ENCODE measurements at regions not wholly inside any gene's neighbourhood (a gene's known extent, or its start where the extent isn't known, plus 50 kb on each side); places are given as distances from the start of the nearest gene placed in this dataset.

DNA sequence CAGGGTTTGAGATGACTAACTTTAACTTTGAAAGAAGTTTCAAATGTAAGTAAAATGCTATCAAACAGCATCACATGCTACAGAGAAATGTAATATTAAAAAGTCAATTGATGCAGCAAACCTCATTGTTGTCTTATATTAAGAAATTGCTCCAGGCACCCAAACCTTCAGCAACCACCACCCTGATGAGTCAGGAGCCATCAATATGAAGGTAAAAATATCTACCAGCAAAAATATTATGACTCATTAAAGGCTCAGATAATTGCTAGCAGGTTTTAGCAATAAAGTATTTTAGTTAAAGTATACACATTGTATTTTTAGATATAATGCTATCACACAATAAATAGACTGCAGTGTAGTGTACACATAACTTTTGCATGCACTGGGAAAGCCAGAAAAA is 746.3 kb downstream of the ZPLD1 start:
- Histone ChIP-seq H3K4ac (replicated peaks; ENCODE audit: insufficient read length, low read depth, low read length) (no peak overlapping the region), H3K4me1 (replicated peaks in 1 of 4; ENCODE audit: control insufficient read depth in 3 of 4, insufficient read depth in 4 of 4, low read length in 3 of 4) (no peaks in the 10 kb centered on the region), H3K27ac (ENCODE audit: low read depth, low read length) (no peak overlapping the region), H3K23me2 (ENCODE audit: low read depth, low read length) (no peaks in the 10 kb centered on the region), H2AK5ac (ENCODE audit: low read depth, low read length) (no peak overlapping the region), H2BK12ac (ENCODE audit: low read depth, low read length) (no peak overlapping the region), H3K27me3 (replicated peaks in 1 of 4; ENCODE audit: control insufficient read depth in 3 of 4, extremely low read depth in 1 of 4, insufficient read depth in 3 of 4, low read length in 3 of 4) (no peaks in the 10 kb centered on the region), H3K56ac (replicated peaks; ENCODE audit: insufficient read length, low read depth, low read length) (no peak overlapping the region), H3K23ac (ENCODE audit: insufficient read length) (no peak overlapping the region), H4K91ac (replicated peaks; ENCODE audit: insufficient read length, low read length) (no peak overlapping the region), H3K18ac (ENCODE audit: extremely low read depth, low read length) (no peak overlapping the region), H2BK120ac (replicated peaks; ENCODE audit: low read depth, low read length) (no peak overlapping the region), H2BK5ac (ENCODE audit: low read depth, low read length) (no peak overlapping the region), H3K4me2 (ENCODE audit: insufficient read depth in 1 of 2, low read depth in 2 of 2, low read length in 2 of 2) (no peak overlapping the region), H4K8ac (ENCODE audit: extremely low read depth, insufficient read depth, low read length) (no peak overlapping the region), H2BK15ac (ENCODE audit: low read length) (no peak overlapping the region), H3K79me2 (ENCODE audit: control insufficient read depth in 1 of 2, insufficient read depth in 2 of 2, low read length in 2 of 2) (no peaks in the 10 kb centered on the region), H3K14ac (ENCODE audit: insufficient read length) (no peak overlapping the region), H3K9me3 (ENCODE audit: insufficient read depth in 2 of 2, low read depth in 1 of 2, low read length in 1 of 2) (peaks cover 0 to 3% of the 10 kb centered on the region in 2 experiments; a peak in 1 of 4 replicates), H3K79me1 (ENCODE audit: low read depth, low read length) (no peaks in the 10 kb centered on the region), H4K5ac (ENCODE audit: insufficient read length, low read depth, low read length) (no peak overlapping the region), H3K9ac (replicated peaks in 1 of 4; ENCODE audit: extremely low read depth in 1 of 4, low read depth in 3 of 4, low read length in 3 of 4) (no peak overlapping the region), H3K4me3 (ENCODE audit: extremely low read depth in 1 of 4, insufficient read depth in 2 of 4, low read depth in 3 of 4, low read length in 4 of 4) (no peak overlapping the region), H3K36me3 (ENCODE audit: control insufficient read depth in 2 of 4, insufficient read depth in 4 of 4, low read length in 3 of 4) (no peaks in the 10 kb centered on the region), H4K20me1 (replicated peaks in 1 of 2; ENCODE audit: control insufficient read depth in 1 of 2, insufficient read depth in 2 of 2, low read length in 2 of 2) (no peaks in the 10 kb centered on the region), H2BK20ac (ENCODE audit: low read length) (no peak overlapping the region), H2AFZ (ENCODE audit: low read length) (no peak overlapping the region)
- POLR2A ChIA-PET (ENCODE audit: partially characterized antibody) = no interaction called here
- no peak for DNase-seq (ENCODE audit: low read depth in 1 of 2, low spot score in 2 of 2)
- FAIRE-seq = no peak
- CTCF ChIA-PET (ENCODE audit: partially characterized antibody) = no interaction called here
- TF ChIP-seq MAX (IDR thresholded peaks at IDR 0.05) = no peak
- TF ChIP-seq EZH2 (IDR thresholded peaks at IDR 0.05; ENCODE audit: low read depth, low read length, severe bottlenecking) = no peak
- TF ChIP-seq RAD21 (IDR thresholded peaks at IDR 0.05 in 1 of 2, conservative IDR thresholded peaks at IDR 0.05 in 1 of 2; ENCODE audit: low read depth in 2 of 2, low read length in 2 of 2) = no peak
